H1 (cell line): ENCODE measurements at regions not wholly inside any gene's neighbourhood (a gene's known extent, or its start where the extent isn't known, plus 50 kb on each side); places are given as distances from the start of the nearest gene placed in this dataset.

ENCODE experiments used
- CTCF ChIA-PET: fragments of 300-600 bp; sonication (Branson Sonifier 250); formaldehyde crosslinking; loops from one replicate; lab custom pipeline; 2021; ENCODE audit not compliant: partially characterized antibody; lab: Charles Lee
- POLR2A ChIA-PET: fragments of 300-600 bp; sonication (Branson Sonifier 250); formaldehyde crosslinking; loops from one replicate; lab custom pipeline; 2021; ENCODE audit warnings: inconsistent platforms; ENCODE audit not compliant: partially characterized antibody; lab: Charles Lee
- DNase-seq, 2 experiments: peaks; one replicate each; pipeline versions ENCODE4 v3.0.0 to v3.0.0-alpha.2; 2010 to 2022; ENCODE audit warnings: low spot score in 2 of 2, low read depth in 1 of 2, mixed read lengths in 1 of 2
- FAIRE-seq: peaks from 2 replicates; lab custom pipeline; 2011; peaks lifted over from hg19 to GRCh38; lab: Jason Lieb, UNC
- H2AFZ ChIP-seq: 2 replicates; pipeline ENCODE4 v1.8.1; 2012; ENCODE audit warnings: low read length, inconsistent platforms
- H2AK5ac ChIP-seq: 2 replicates; pipeline ENCODE4 v1.6.1; 2013; ENCODE audit warnings: low read depth, low read length
- H2BK120ac ChIP-seq: replicated peaks from 2 replicates; pipeline ENCODE3; 2013; ENCODE audit warnings: low read depth, low read length, inconsistent platforms
- H2BK12ac ChIP-seq: 2 replicates; pipeline ENCODE4 v1.6.1; 2013; ENCODE audit warnings: low read depth, low read length
- H2BK15ac ChIP-seq: 2 replicates; pipeline ENCODE4 v1.6.1; 2013; ENCODE audit warnings: low read length
- H2BK20ac ChIP-seq: 2 replicates; pipeline ENCODE4 v1.6.1; 2013; ENCODE audit warnings: low read length
- H2BK5ac ChIP-seq: 2 replicates; pipeline ENCODE4 v1.6.1; 2013; ENCODE audit warnings: low read depth, low read length
- H3K14ac ChIP-seq: 2 replicates; pipeline ENCODE4 v1.6.1; 2013; ENCODE audit warnings: inconsistent platforms; ENCODE audit not compliant: insufficient read length
- H3K18ac ChIP-seq: 2 replicates; pipeline ENCODE4 v1.6.1; 2013; ENCODE audit warnings: low read length; ENCODE audit errors: extremely low read depth
- H3K23ac ChIP-seq: 2 replicates; pipeline ENCODE4 v1.6.1; 2013; ENCODE audit warnings: inconsistent platforms; ENCODE audit not compliant: insufficient read length
- H3K23me2 ChIP-seq: 2 replicates; pipeline ENCODE4 v1.6.1; 2013; ENCODE audit warnings: low read depth, low read length
- H3K27ac ChIP-seq: 2 replicates; pipeline ENCODE4 v1.6.1; 2011; ENCODE audit warnings: low read depth, low read length, inconsistent platforms
- H3K27me3 ChIP-seq, 4 experiments: replicated peaks in 1 of 4; 1 replicate in 1 of 4; 2 replicates in 3 of 4; pipeline versions ENCODE4 v1.6.1 to v1.8.1; 2011 to 2013; ENCODE audit warnings: low read length in 3 of 4, mild to moderate bottlenecking in 3 of 4, inconsistent platforms in 2 of 4, mixed read lengths in 2 of 4, moderate library complexity in 1 of 4; ENCODE audit not compliant: control insufficient read depth in 3 of 4, insufficient read depth in 3 of 4; ENCODE audit errors: extremely low read depth in 1 of 4
- H3K36me3 ChIP-seq, 4 experiments: 2 replicates each; pipeline versions ENCODE4 v1.6.1 to v1.8.1; 2011 to 2013; ENCODE audit warnings: mild to moderate bottlenecking in 4 of 4, low read length in 3 of 4, moderate library complexity in 2 of 4, control low read depth in 1 of 4, inconsistent platforms in 1 of 4; ENCODE audit not compliant: insufficient read depth in 4 of 4, control insufficient read depth in 2 of 4
- H3K4ac ChIP-seq: replicated peaks from 2 replicates; pipeline ENCODE3; 2013; ENCODE audit warnings: low read length, low read depth, mixed read lengths, inconsistent platforms; ENCODE audit not compliant: insufficient read length
- H3K4me1 ChIP-seq, 4 experiments: replicated peaks in 1 of 4; 1 replicate in 1 of 4; 2 replicates in 3 of 4; pipeline versions ENCODE4 v1.6.1 to v1.8.1; 2011 to 2013; ENCODE audit warnings: low read length in 3 of 4, inconsistent platforms in 2 of 4, mixed read lengths in 1 of 4; ENCODE audit not compliant: insufficient read depth in 4 of 4, control insufficient read depth in 3 of 4
- H3K4me2 ChIP-seq, 2 experiments: 2 replicates each; pipeline versions ENCODE4 v1.6.1 to v1.8.1; 2011 to 2013; ENCODE audit warnings: low read depth in 2 of 2, low read length in 2 of 2, control low read depth in 1 of 2, inconsistent platforms in 1 of 2, mild to moderate bottlenecking in 1 of 2; ENCODE audit not compliant: insufficient read depth in 1 of 2
- H3K4me3 ChIP-seq, 4 experiments: fragments of 200-600, 300-600 bp in 1 of 4; sonication (generic), shearing (Covaris generic), sonication (Bioruptor Twin) in 1 of 4; 2 replicates each; pipeline versions ENCODE4 v1.5.1 to v1.8.1; 2011 to 2016; ENCODE audit warnings: low read length in 4 of 4, low read depth in 3 of 4, control low read depth in 2 of 4, inconsistent platforms in 2 of 4, mild to moderate bottlenecking in 2 of 4, mixed read lengths in 1 of 4, moderate library complexity in 1 of 4; ENCODE audit not compliant: insufficient read depth in 2 of 4; ENCODE audit errors: extremely low read depth in 1 of 4
- H3K56ac ChIP-seq: replicated peaks from 2 replicates; pipeline ENCODE3; 2013; ENCODE audit warnings: low read depth, mild to moderate bottlenecking, mixed read lengths, low read length, inconsistent platforms; ENCODE audit not compliant: insufficient read length
- H3K79me1 ChIP-seq: 2 replicates; pipeline ENCODE4 v1.6.1; 2013; ENCODE audit warnings: low read depth, low read length, control low read depth
- H3K79me2 ChIP-seq, 2 experiments: 2 replicates each; pipeline versions ENCODE4 v1.6.1 to v1.8.1; 2012 to 2013; ENCODE audit warnings: low read length in 2 of 2, mild to moderate bottlenecking in 2 of 2, inconsistent platforms in 1 of 2; ENCODE audit not compliant: insufficient read depth in 2 of 2, control insufficient read depth in 1 of 2
- H3K9ac ChIP-seq, 4 experiments: replicated peaks in 1 of 4; 1 replicate in 1 of 4; 2 replicates in 3 of 4; pipeline versions ENCODE4 v1.6.1 to v1.8.1; 2011 to 2013; ENCODE audit warnings: low read depth in 3 of 4, low read length in 3 of 4, control low read depth in 2 of 4, mild to moderate bottlenecking in 2 of 4, moderate library complexity in 2 of 4, inconsistent platforms in 1 of 4; ENCODE audit errors: extremely low read depth in 1 of 4
- H3K9me3 ChIP-seq, 2 experiments: 2 replicates each; pipeline versions ENCODE4 v1.6.1 to v1.8.1; 2012 to 2013; ENCODE audit warnings: mild to moderate bottlenecking in 2 of 2, moderate library complexity in 2 of 2, control low read depth in 1 of 2, inconsistent platforms in 1 of 2, low read depth in 1 of 2, low read length in 1 of 2, mixed read lengths in 1 of 2; ENCODE audit not compliant: insufficient read depth in 2 of 2
- H4K20me1 ChIP-seq, 2 experiments: replicated peaks in 1 of 2; 2 replicates each; pipeline versions ENCODE3 to v1.8.1; 2011 to 2013; ENCODE audit warnings: inconsistent platforms in 2 of 2, low read length in 2 of 2, mild to moderate bottlenecking in 1 of 2; ENCODE audit not compliant: insufficient read depth in 2 of 2, control insufficient read depth in 1 of 2
- H4K5ac ChIP-seq: 2 replicates; pipeline ENCODE4 v1.6.1; 2013; ENCODE audit warnings: low read length, low read depth, mixed read lengths, inconsistent platforms; ENCODE audit not compliant: insufficient read length
- H4K8ac ChIP-seq: 2 replicates; pipeline ENCODE4 v1.8.0; 2013; ENCODE audit warnings: mild to moderate bottlenecking, moderate library complexity, low read length, inconsistent platforms; ENCODE audit not compliant: insufficient read depth; ENCODE audit errors: extremely low read depth
- H4K91ac ChIP-seq: replicated peaks from 2 replicates; pipeline ENCODE3; 2013; ENCODE audit warnings: low read length, mixed read lengths, inconsistent platforms; ENCODE audit not compliant: insufficient read length
- ATF3 ChIP-seq: IDR thresholded peaks from 2 replicates; pipeline ENCODE4 v1.6.1; 2011; ENCODE audit warnings: low read depth, mild to moderate bottlenecking, low read length; ENCODE audit not compliant: insufficient read depth
- EP300 ChIP-seq, 2 experiments: IDR thresholded peaks; 1 replicate in 1 of 2; 2 replicates in 1 of 2; pipeline ENCODE4 v1.6.1; 2011 to 2012; ENCODE audit warnings: low read depth in 2 of 2, low read length in 2 of 2, mild to moderate bottlenecking in 2 of 2, borderline replicate concordance in 1 of 2, inconsistent platforms in 1 of 2, moderate library complexity in 1 of 2
- HDAC2 ChIP-seq, 2 experiments: fragments of 300-600 bp in 1 of 2; sonication (generic) in 1 of 2; IDR thresholded peaks; 2 replicates each; pipeline ENCODE4 v1.6.1; 2011 to 2012; ENCODE audit warnings: low read depth in 2 of 2, low read length in 2 of 2, mild to moderate bottlenecking in 2 of 2, moderate library complexity in 2 of 2, borderline replicate concordance in 1 of 2, inconsistent platforms in 1 of 2
- RXRA ChIP-seq: IDR thresholded peaks from 2 replicates; pipeline ENCODE4 v1.6.1; 2011; ENCODE audit warnings: low read depth, mild to moderate bottlenecking, low read length, moderate library complexity; ENCODE audit not compliant: insufficient read depth
- SIRT6 ChIP-seq: IDR thresholded peaks from one replicate; pipeline ENCODE4 v1.7.1; 2012; ENCODE audit warnings: low read length, inconsistent platforms
- TEAD4 ChIP-seq: IDR thresholded peaks from 2 replicates; pipeline ENCODE4 v1.6.1; 2012; ENCODE audit warnings: low read depth, low read length, inconsistent platforms, mixed read lengths
- YY1 ChIP-seq: IDR thresholded peaks from 2 replicates; pipeline ENCODE4 v1.6.1; 2011; ENCODE audit warnings: low read depth, mild to moderate bottlenecking, low read length
- WGBS, 2 experiments: shearing (Covaris generic) in 1 of 2; methylation state at CpG; one replicate each; pipeline versions ENCODE4 v1.1.6 to v1.1.7; 2013 to 2015; ENCODE audit warnings: low lambda C conversion rate in 2 of 2, mixed read lengths in 2 of 2, inconsistent platforms in 1 of 2, low coverage in 1 of 2, missing lambda C conversion rate in 1 of 2; ENCODE audit not compliant: insufficient replicate concordance in 2 of 2, insufficient coverage in 1 of 2, insufficient read length in 1 of 2; ENCODE audit errors: extremely low coverage in 1 of 2, missing lambda C conversion rate in 1 of 2; 5-methylcytosine and 5-hydroxymethylcytosine counted together
- TF ChIP-seq, protein P1 (sequence below): IDR thresholded peaks from 2 replicates; pipeline ENCODE4 v1.6.1; 2012; ENCODE audit warnings: low read length, inconsistent platforms

GRCh38 chr9:75447281-75447680 is 359.0 kb downstream of the OSTF1 start:
- no peak overlapping the region for H3K4me2 ChIP-seq
- no peak overlapping the region for H4K5ac ChIP-seq
- no peaks in the 10 kb centered on the region for H3K27me3 ChIP-seq
- H2BK5ac ChIP-seq = no peak overlapping the region
- H3K4me1 ChIP-seq = 0 out of 7 replicates have a peak, but pooled peaks cover 0 to 2% (median 0%) of the 10 kb centered on the region in 4 experiments
- no peak overlapping the region for H3K9ac ChIP-seq
- H2BK15ac ChIP-seq = no peak overlapping the region
- FAIRE-seq = peak; percentile 57
- H3K36me3 ChIP-seq = no peaks in the 10 kb centered on the region
- no peak overlapping the region for H3K4ac ChIP-seq
- H3K9me3 ChIP-seq = no peaks in the 10 kb centered on the region
- no peaks in the 10 kb centered on the region for H3K79me1 ChIP-seq
- 100% methylated on average over 1 of the region's 1 CpG; no CpG with 5 or more reads in 1 of the 2 experiments for WGBS, 2 experiments
- TF ChIP-seq ATF3 = no peak
- TF ChIP-seq SIRT6 = no peak
- TF ChIP-seq YY1 = no peak
- TF ChIP-seq RXRA = no peak
- TF ChIP-seq, protein P1, sequence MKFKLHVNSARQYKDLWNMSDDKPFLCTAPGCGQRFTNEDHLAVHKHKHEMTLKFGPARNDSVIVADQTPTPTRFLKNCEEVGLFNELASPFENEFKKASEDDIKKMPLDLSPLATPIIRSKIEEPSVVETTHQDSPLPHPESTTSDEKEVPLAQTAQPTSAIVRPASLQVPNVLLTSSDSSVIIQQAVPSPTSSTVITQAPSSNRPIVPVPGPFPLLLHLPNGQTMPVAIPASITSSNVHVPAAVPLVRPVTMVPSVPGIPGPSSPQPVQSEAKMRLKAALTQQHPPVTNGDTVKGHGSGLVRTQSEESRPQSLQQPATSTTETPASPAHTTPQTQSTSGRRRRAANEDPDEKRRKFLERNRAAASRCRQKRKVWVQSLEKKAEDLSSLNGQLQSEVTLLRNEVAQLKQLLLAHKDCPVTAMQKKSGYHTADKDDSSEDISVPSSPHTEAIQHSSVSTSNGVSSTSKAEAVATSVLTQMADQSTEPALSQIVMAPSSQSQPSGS = no peak
- no peak for TF ChIP-seq EP300 (IDR thresholded peaks at IDR 0.05; ENCODE audit: borderline replicate concordance in 1 of 2, low read depth in 2 of 2, low read length in 2 of 2)
- no peak for TF ChIP-seq HDAC2 (IDR thresholded peaks at IDR 0.05; ENCODE audit: borderline replicate concordance in 1 of 2, low read depth in 2 of 2, low read length in 2 of 2)
- TF ChIP-seq TEAD4 = no peak
- TF ChIP-seq, all 59 proteins: peak for 0
- H4K8ac ChIP-seq = no peak overlapping the region
- H2AK5ac ChIP-seq = no peak overlapping the region
- ChIA-PET POLR2A (no interaction called here), CTCF (no interaction called here)
- peak overlapping the region; percentile 55; the same call in 1 of the 2 replicates for H2BK20ac ChIP-seq
- H2BK120ac ChIP-seq = no peak overlapping the region
- no peak overlapping the region for H2AFZ ChIP-seq
- H3K27ac ChIP-seq = no peak overlapping the region
- no peak for DNase-seq
- H2BK12ac ChIP-seq = no peak overlapping the region
- no peak overlapping the region for H3K23ac ChIP-seq
- no peak overlapping the region for H3K56ac ChIP-seq
- H3K18ac ChIP-seq = no peak overlapping the region
- H3K4me3 ChIP-seq = no peak overlapping the region
- no peak overlapping the region for H3K14ac ChIP-seq
- H3K23me2 ChIP-seq = no peaks in the 10 kb centered on the region
- H4K91ac ChIP-seq = no peak overlapping the region
- no peaks in the 10 kb centered on the region for H4K20me1 ChIP-seq
- no peaks in the 10 kb centered on the region for H3K79me2 ChIP-seq
